BJ (cell line): ENCODE measurements at regions not wholly inside any gene's neighbourhood (a gene's known extent, or its start where the extent isn't known, plus 50 kb on each side); places are given as distances from the start of the nearest gene placed in this dataset.

Experiments used
- CTCF ChIA-PET: fragments of 350-600 bp; formaldehyde crosslinking; extraction: SDS; loops from one replicate; lab custom pipeline; 2021; ENCODE audit warnings: antibody characterized with exemption, inconsistent platforms; lab: Yijun Ruan, JAX
- POLR2A ChIA-PET: fragments of 300-600 bp; sonication (Branson Sonifier 250); formaldehyde crosslinking; extraction: SDS; loops from one replicate; lab custom pipeline; 2021; ENCODE audit warnings: antibody characterized with exemption; lab: Charles Lee
- DNase-seq: peaks from one replicate; pipeline ENCODE4 v3.0.0-alpha.2; 2011; ENCODE audit warnings: low read depth
- H3K27me3 ChIP-seq: 2 replicates; pipeline ENCODE4 v1.6.0; 2011; ENCODE audit warnings: low read length; ENCODE audit not compliant: control insufficient read depth, insufficient read depth
- H3K36me3 ChIP-seq: 2 replicates; pipeline ENCODE4 v1.5.1; 2011; ENCODE audit warnings: low read length; ENCODE audit not compliant: control insufficient read depth, insufficient read depth
- H3K4me3 ChIP-seq: 2 replicates; pipeline ENCODE4 v1.5.1; 2011; ENCODE audit warnings: low read depth, mild to moderate bottlenecking, control low read depth, low read length
- TF ChIP-seq, protein P1 (sequence below): IDR thresholded peaks from 2 replicates; pipeline ENCODE4 v1.5.1; 2011; ENCODE audit warnings: low read depth, mild to moderate bottlenecking, control low read depth, inconsistent platforms, low read length, moderate library complexity; ENCODE audit not compliant: insufficient read depth

DNA sequence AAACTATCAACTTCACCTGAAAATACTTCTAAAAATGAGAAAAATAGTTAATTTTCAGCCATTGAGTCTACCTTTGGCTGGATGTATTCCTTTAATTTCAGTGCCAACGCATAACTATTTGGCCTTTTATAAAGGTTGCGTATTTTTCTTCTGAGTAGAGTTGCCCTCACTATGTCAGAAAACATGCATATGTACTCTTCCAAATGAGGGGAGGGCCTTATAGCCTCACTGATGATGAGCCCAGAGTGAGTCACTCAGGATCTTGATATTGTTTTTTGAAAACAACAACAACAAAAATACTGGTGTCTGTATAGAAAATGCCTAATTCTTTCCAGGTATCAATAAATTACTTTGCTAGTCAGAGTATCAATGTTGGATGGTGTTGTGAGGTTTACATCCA, 349.3 kb downstream of the FBXO8 start:
- CTCF ChIA-PET, result no interaction called here
- no peak for DNase-seq
- TF ChIP-seq, protein P1, sequence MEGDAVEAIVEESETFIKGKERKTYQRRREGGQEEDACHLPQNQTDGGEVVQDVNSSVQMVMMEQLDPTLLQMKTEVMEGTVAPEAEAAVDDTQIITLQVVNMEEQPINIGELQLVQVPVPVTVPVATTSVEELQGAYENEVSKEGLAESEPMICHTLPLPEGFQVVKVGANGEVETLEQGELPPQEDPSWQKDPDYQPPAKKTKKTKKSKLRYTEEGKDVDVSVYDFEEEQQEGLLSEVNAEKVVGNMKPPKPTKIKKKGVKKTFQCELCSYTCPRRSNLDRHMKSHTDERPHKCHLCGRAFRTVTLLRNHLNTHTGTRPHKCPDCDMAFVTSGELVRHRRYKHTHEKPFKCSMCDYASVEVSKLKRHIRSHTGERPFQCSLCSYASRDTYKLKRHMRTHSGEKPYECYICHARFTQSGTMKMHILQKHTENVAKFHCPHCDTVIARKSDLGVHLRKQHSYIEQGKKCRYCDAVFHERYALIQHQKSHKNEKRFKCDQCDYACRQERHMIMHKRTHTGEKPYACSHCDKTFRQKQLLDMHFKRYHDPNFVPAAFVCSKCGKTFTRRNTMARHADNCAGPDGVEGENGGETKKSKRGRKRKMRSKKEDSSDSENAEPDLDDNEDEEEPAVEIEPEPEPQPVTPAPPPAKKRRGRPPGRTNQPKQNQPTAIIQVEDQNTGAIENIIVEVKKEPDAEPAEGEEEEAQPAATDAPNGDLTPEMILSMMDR, result no peak
- H3K36me3 ChIP-seq, result no peaks in the 10 kb centered on the region
- no peaks in the 10 kb centered on the region for H3K27me3 ChIP-seq
- POLR2A ChIA-PET, result no interaction called here
- H3K4me3 ChIP-seq, result no peak overlapping the region

DNA sequence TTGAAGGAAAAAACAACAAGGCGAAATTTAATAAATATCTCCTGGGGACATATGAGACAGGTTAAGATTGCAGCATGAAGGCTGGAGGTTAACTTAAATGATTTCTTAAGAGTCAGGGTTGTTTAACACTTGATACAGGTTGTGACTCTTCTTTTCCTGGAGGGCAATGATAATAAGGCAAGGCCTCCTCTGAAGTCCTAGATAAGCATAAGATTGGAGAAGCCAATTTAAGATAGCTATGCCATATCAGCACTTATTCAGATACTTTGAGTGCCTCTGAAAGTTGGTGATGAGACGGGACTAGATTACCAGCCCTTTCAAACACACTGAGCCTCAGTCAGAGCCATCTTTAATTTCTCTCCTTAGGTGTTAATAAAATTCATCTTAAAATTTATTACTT, 350.8 kb downstream of the FBXO8 start:
- H3K27me3 ChIP-seq, result no peaks in the 10 kb centered on the region
- no peaks in the 10 kb centered on the region for H3K36me3 ChIP-seq
- no peak overlapping the region for H3K4me3 ChIP-seq
- no peak for DNase-seq
- CTCF ChIA-PET, result no interaction called here
- POLR2A ChIA-PET, result no interaction called here
- TF ChIP-seq, protein P1, result no peak

DNA sequence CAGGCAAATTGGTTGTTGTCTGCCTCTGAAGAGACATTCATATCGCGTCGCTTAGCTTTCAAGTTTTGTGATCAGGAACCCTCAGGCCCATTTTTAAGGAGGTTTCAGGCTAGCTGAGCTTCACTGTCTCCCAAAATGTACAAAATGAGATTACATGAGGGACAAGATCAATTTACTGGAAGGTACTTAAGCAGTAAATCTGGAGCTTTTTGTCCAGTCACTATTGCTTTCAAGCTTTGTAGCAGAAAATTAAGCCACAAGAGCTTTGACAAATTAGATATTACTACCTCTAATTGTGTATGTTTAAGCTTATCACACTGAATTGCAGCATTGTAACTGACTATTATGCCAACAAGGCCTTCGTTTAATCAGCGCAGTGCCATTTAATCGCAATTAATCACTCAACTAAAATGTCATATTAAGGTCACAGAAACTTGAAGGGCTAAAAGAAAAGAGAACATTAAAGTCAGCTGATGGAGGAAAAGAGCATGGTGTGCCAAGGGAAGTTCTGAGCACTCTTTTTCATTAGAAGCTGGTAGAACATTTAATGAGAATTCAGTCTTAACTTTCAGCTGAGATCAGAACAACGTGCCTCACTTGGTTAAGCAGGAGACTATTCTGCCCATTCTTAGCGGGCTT, 353.0 kb downstream of the FBXO8 start:
- ChIA-PET POLR2A (no interaction called here), CTCF (no interaction called here)
- Histone ChIP-seq H3K4me3 (no peak overlapping the region), H3K36me3 (no peaks in the 10 kb centered on the region), H3K27me3 (no peaks in the 10 kb centered on the region)
- DNase-seq, result no peak
- TF ChIP-seq, protein P1, result no peak

DNA sequence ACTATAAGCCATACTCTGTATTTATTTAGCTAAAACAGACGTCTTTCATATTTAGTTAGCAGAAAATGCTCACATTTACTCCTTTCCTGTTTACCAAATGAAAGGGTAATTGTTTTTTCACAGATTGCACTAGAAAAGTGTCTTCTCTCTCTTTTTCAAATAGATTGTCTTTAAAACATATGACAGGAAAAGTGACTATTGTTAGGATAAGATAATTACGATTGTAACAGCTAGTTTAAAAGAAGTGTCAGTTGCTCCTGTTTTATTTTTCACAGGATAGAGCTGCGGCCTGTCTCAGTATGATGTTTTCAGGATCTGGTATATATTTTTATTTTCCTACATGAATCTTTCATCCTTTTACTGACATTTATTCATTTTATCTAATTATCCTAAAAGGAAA, 353.5 kb downstream of the FBXO8 start:
- Histone ChIP-seq H3K36me3 (no peaks in the 10 kb centered on the region), H3K4me3 (no peak overlapping the region), H3K27me3 (no peaks in the 10 kb centered on the region)
- POLR2A ChIA-PET, result no interaction called here
- CTCF ChIA-PET, result no interaction called here
- no peak for DNase-seq
- TF ChIP-seq, protein P1, result no peak

DNA sequence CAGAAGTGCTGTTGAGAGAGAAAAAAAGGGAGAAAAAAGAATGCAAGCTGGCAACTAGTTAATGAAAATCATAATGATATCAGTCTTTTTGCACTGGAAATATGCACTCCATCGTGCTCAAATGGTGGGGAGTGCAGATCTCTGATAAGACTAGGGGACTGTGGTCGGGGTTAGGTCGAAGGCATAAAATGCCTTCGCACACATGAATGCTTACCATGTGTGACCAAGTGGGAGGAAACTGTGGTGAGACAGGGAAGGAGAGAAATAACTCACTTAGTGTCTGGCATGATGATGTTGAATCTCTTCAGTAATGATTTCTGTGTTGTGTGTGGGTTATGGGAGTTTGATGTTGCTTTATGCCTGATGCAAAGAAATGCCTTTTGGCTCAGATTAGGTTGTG, 358.9 kb downstream of the FBXO8 start:
- no peak for DNase-seq
- ChIA-PET CTCF (no interaction called here), POLR2A (no interaction called here)
- TF ChIP-seq, protein P1, result no peak
- Histone ChIP-seq H3K36me3 (no peaks in the 10 kb centered on the region), H3K27me3 (no peaks in the 10 kb centered on the region), H3K4me3 (no peak overlapping the region)
